Prostate gland (tissue), 2 donors: ENCODE measurements at regions not wholly inside any gene's neighbourhood (a gene's known extent, or its start where the extent isn't known, plus 50 kb on each side); places are given as distances from the start of the nearest gene placed in this dataset.

Source experiments
- POLR2A ChIP-seq: fragments of 450-650 bp; IDR thresholded peaks from one replicate; pipeline ENCODE4 v1.6.1; 2016; ENCODE audit warnings: antibody characterized with exemption, mild to moderate bottlenecking
- POLR2AphosphoS5 ChIP-seq: sonication (generic); formaldehyde crosslinking; IDR thresholded peaks from one replicate; pipeline ENCODE4 v1.6.1; 2017; ENCODE audit warnings: antibody characterized with exemption
- TF ChIP-seq, protein P1 (sequence below), 4 experiments: fragments of 200-600 bp in 2 of 4; fragments of 450-650 bp in 2 of 4; sonication (generic) in 2 of 4; IDR thresholded peaks; 1 replicate in 3 of 4; 2 replicates in 1 of 4; pipeline ENCODE4 v1.5.1; 2016 to 2019; ENCODE audit warnings: antibody characterized with exemption in 4 of 4, mild to moderate bottlenecking in 2 of 4, moderate library complexity in 2 of 4

DNA sequence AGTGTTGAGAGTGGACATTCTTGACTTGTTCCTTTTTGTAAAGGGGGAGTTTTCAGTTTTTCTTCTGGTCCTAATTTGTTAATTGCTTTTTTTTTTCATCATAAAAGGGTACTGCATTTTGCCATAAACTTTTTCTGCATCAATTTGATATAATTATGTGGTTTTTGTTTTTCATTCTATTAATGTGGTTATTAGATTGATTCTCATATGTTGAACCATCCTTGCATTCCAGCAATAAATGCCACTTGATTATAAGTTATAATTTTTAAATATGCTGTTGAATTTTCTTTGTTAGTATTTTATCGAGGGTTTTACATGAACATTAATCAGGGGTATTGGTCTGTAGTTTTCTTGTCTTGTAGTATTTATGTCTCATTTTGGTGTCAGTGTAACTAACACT, 87.2 kb upstream of the SMIM36 start:
- TF ChIP-seq, protein P1, sequence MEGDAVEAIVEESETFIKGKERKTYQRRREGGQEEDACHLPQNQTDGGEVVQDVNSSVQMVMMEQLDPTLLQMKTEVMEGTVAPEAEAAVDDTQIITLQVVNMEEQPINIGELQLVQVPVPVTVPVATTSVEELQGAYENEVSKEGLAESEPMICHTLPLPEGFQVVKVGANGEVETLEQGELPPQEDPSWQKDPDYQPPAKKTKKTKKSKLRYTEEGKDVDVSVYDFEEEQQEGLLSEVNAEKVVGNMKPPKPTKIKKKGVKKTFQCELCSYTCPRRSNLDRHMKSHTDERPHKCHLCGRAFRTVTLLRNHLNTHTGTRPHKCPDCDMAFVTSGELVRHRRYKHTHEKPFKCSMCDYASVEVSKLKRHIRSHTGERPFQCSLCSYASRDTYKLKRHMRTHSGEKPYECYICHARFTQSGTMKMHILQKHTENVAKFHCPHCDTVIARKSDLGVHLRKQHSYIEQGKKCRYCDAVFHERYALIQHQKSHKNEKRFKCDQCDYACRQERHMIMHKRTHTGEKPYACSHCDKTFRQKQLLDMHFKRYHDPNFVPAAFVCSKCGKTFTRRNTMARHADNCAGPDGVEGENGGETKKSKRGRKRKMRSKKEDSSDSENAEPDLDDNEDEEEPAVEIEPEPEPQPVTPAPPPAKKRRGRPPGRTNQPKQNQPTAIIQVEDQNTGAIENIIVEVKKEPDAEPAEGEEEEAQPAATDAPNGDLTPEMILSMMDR (IDR thresholded peaks at IDR 0.05) = no peak
- no peak for TF ChIP-seq POLR2A
- TF ChIP-seq POLR2AphosphoS5 = no peak
